ENCODE measurements at regions not wholly inside any gene's neighbourhood (a gene's known extent, or its start where the extent isn't known, plus 50 kb on each side); places are given as distances from the start of the nearest gene placed in this dataset.
A peak's percentile ranks its signal among the peaks of the same experiment; 100 is the strongest.
"Not testable (repeated sequence)": the region's sequence is repeated elsewhere in the genome, so short reads cannot be mapped to it uniquely, and the experiment has no call there.

DNA sequence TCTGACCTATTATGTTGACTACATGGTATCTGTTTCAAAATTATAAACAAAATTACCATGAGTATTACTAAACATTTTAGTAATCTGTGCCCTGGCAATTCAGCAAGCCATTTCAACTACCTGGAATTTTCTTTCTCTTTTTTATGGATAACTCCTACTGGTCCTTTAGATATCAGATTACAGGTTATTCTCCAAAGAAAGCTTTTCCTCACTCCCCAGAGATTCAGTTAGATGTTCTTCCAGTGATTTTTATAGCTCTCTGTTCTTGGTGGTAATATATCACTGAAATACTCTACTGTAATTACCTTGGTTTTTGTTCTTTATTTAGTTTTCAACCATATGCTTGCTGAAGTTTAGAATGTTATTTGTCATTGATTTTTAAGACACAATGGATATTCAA is 930.2 kb upstream of the FOXG1 start:
- DNase-seq, result no peak

DNA sequence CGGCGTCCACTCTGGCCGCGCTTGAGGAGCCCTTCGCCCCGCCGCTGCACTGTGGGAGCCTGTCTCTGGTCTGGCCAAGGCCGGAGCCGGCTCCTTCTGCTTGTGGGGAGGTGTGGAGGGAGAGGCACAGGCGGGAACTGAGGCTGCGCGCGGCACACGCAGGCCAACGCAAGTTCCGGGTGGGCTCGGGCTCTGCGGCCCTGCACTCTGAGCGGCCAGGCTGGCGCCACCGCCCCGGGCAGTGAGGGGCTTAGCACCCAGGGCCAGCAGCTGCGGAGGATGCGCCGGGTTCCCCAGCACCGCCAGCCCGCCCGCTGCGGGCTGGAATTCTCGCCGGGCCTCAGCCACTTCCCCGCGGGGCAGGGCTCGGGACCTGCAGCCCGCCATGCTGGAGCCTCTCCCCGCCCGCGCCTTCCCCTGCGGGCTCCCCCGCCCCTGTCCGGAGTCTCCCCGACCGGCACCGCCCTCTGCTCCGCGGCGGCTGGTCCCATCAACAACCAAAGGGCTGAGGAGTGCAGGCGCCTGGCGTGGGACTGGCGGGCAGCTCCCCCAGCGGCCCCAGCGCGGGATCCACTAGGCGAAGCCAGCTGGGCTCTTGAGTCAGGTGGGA is 921.2 kb upstream of the FOXG1 start:
- DNase-seq, result no peak

DNA sequence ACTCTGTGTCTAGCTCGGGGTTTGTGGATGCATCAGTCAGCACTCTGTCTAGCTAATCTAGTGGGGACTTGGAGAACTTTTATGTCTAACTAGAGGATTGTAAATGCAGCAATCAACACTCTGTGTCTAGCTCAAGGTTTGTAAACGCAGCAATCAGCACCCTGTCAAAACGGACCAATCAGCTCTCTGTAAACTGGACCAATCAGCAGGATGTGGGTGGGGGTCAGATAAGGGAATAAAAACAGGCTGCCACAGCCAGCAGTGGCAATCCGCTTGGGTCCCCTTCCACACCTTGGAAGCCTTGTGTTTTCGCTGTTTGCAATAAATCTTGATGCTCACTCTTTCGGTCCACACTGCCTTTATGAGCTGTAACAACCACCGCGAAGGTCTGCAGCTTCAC is 920.7 kb upstream of the FOXG1 start:
- DNase-seq, result no peak

DNA sequence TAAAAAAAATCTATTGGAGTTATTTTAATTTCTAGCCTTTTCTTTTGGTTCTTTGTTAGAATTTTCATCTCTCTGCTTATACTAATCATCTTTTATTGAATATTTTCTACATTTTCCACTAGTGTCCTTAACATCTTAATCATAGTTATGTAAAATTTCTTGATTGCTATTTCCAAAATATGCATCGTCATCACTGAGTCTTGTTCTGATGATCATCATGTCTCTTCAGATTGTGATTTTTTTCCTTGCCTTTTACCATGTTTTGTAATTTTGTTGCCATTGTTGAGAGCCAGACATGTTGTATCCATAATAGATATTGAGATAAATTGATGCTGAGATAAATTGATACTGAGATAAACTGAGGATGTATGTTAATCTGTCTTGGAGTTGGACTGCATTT is 919.1 kb upstream of the FOXG1 start:
- not testable (repeated sequence) for DNase-seq

DNA sequence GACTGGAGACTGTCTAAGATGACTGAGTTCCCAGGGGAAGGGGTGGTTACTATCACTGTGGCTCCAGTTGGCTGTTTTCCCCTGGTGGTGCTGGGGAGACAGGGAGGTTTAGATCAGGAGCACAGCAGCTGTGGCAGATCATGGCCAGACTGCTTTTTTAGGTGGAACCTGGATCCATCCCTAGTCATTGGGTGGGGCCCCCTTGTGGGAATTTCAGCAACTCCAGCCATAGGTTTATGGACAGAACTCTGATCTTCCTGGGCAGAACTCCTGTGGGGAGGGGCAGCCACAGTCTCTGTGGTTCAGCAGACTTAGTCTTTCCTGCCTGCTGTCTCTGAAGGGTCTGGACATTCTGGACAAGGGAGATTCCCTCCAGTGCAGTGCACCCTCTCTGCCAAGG is 917.4 kb upstream of the FOXG1 start:
- not testable (repeated sequence) for DNase-seq

DNA sequence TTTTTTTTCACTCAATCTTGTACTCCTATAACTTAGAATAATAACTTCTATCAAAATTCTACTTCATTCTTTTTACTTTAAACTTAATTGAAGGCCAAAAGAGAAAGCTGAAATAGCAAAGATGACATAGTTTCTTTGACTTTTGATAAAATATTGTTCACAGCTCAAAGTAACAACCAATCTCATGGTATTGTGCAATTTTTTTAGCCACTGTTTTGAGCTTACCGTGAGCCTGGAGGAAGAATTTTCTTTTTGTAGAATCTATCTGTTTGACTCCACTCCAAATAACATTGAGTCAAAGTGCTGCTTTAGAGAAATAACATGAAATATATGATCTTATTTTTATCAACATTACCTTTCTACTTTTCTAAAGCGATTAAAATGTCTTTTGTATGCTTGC is 903.9 kb upstream of the FOXG1 start:
- no peak for DNase-seq

DNA sequence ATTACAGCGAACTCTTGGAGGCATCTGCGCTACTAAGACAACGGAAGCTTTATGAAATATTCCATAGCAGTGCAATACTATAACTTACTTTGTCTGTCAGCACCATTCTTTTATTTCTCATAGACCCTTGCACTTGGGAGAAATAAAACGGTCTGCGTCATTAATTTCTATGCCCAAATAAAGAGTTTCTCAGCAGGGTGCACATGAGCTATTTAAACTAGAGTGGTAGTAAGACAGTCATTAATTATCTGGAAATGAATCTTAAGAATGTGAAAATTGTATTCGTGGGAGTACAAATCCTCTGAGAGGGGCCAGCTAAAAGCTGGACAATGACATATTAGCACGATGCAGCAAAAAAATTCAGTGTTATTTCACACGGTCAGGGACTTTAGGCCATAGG is 903.4 kb upstream of the FOXG1 start:
- no peak for DNase-seq

DNA sequence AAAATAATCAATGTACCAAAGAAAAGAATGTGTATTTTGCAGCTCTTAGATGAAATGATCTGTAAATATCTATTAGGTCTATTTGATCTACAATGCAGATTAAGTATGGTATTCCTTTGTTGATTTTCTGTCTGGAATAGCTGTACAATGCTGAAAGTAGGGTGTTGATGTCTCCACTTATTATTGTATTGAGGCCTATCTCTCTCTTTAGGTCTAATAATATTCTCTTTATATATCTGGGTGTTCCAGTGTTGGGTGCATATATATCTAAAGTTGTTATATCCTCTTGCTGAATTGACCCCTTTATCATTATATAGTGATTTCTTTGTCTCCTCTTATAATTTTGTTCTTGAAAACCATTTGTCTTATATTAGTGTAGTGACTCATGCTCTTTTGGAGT is 885.5 kb upstream of the FOXG1 start:
- DNase-seq, result no peak

DNA sequence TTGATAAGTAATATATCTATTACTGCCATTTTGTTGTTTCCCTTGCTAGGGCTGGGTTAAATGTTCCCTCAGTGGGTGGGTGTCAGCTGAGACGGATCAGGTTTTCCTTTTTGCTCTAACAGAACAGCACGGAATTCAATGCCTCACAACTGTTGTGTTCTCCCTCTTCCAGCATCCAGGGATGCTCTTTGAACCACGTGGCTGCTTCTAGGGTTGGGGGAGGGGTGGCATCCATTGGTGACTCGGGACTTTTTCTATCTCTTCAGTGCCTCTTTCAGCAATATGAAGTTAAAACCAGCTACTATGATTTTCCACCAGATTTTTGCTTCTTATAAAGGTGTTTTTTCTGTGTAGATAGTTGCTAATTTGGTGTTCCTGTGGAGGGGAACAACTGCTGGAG is 884.9 kb upstream of the FOXG1 start:
- DNase-seq, result no peak

DNA sequence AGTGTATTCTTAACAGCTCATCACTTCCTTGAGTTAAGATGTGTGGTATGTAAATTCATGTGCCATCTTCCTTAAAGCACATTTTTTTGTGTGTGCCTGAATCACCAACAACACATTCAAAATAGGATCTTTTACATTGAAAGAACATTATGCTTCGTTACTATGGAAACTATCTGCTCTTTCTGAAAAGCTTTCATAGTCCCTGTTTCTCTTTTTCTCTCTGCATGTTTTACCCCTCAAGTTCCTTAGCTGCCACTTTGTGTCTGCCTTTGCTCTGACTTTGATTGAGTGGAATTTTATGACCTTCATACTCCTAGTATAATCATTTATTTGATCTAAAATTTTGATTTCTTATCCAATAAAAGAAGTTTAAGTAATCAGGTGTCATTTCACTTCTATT is 880.3 kb upstream of the FOXG1 start:
- DNase-seq, result no peak

DNA sequence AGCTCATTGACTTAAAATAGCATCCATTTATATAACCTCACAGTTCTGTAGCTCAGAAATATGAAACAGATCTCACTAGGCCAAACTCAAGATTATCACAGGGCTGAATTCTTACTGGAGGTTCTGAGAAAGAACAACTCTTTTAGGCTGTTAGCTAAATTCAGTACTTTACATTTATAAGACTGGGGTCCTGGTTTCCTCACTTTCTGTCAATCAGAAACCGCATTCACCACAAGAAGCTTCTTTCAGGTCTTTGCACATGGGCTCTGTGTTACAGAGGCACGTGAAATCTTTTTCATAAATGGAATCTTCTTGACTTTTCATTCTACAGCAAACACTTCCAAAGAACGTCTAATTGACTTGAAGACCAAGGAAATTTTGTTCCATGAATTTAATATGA is 876.3 kb upstream of the FOXG1 start:
- DNase-seq, result no peak

DNA sequence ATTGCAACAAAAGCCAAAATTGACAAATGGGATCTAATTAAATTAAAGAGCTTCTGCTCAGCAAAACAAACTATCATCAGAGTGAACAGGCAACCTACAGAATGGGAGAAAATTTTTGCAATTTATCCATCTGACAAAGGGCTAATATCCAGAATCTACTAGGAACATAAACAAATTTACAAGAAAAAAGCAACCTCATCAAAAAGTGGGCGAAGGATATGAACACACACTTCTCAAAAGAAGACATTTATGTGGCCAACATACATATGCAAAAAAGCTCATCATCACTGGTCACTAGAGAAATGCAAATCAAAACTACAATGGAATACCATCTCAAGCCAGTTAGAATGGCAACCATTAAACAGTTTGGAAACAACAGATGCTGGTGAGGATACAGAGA is 858.1 kb upstream of the FOXG1 start:
- DNase-seq, result not testable (repeated sequence)

DNA sequence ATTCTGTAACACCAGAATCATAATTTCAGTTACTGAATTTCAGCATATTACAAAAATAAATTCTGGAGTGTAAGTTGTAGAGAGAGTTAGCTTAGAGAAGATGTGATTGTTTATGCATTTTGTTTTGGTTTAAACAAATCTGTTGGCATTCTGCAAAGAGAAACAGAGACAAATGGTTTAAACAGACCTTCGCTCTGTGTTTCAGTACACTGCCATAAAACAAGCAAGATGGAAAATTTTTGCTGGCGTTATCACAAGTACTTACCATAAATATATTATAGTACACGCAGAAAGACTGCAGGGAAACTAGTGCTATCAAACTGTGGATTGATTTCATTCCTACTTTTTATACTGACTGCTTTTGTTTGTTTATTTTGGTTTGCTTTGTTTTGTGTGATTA is 850.3 kb upstream of the FOXG1 start:
- no peak for DNase-seq

DNA sequence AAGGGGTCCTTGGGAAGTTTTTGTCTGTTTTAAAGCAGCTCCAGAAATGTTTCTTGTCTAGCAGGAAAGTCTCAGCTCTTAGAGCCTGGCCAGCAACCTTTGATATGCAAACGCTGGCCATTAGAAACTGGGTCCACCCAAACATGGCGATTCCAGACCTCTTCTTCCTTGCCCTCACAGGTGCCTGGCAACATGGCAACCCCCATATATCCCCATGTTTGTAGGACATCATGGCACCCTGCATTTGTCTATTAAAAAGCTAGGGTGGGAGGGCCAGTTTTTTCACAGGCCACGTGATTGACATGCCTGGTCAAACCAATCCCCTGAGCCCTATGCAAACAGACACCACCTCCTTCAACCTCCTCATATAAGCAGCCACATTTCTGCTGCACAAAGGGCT is 848.7 kb upstream of the FOXG1 start:
- DNase-seq, result no peak

DNA sequence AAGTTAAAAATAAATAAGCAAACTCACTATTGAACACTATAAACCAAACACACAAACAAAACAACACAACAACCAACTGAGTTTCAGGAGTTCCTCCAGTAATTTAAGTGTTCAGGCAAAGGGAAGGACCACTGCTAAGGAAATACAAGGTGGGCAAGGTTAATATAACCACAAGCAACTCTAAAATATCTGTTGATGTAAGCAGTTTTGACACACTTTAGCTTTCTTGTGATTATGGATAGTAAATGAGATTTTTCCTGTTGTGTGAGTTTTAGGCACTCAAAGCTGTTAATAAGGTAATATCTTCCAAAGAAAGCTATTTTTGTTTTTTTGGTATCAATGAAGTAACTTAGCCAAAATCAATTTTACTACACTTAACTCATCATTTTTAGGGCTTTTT is 839.1 kb upstream of the FOXG1 start:
- DNase-seq, result no peak

DNA sequence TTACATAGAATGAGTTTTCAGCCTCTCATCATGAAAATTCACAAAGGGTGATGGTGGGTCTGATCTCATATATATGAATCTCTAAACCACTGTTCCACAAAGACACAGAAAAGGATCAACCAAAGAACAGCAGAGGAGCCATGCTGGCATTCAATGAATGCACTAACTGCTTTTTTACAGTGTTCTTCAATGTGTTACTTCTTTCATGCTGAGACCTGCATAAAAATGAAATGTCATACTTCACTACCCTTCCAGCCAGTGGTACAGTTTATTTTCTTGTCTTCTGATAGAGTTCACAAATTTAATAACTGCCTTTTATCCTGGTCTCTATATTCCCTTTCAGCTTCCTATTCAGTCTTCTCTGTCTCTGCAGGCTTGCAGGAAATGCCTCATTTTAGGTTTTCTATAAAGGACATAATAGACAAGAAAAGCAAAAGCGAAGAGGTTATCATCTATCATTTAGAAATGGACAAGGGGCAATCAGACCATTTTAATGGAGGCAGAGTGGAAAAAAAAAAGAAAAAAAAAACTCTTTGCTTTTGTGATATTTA is 836.7 kb upstream of the FOXG1 start:
- DNase-seq, result no peak

DNA sequence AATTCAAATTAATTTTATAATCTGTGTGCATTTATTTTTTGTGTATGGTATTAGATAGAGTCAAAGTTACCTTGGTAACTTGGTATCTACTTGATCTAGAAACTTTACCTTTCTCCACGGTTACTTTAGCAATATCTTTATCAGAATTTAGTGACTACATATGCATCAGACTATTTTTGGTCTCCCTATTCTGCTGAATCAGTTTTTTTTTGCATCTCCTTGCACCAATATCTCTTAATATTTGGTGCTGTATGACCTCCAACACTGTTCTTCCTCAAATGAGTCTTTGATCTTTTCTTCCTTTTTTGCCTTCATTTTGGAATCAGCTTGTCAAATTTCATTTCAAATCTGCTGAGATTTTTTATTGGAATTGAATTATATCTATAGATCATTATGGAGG is 828.2 kb upstream of the FOXG1 start:
- no peak for DNase-seq

DNA sequence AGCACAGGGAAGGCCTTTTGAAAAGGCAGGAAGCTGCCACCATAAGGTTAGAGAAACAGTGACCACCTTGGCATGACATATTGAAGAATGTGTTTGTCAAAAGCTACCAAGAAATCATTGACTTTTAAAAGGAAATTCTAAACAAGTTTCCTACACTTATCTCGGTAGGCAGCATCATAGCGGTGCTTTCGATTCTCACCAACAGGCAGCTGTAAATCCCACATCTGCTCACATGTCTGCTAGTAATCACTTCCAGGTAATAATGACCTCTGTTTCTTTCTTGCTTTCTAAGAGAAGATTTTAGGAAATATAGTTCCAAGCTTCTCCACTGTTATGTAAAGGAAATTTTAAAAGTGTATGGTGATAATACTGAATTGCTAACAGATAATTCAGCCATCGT is 821.1 kb upstream of the FOXG1 start:
- no peak for DNase-seq

DNA sequence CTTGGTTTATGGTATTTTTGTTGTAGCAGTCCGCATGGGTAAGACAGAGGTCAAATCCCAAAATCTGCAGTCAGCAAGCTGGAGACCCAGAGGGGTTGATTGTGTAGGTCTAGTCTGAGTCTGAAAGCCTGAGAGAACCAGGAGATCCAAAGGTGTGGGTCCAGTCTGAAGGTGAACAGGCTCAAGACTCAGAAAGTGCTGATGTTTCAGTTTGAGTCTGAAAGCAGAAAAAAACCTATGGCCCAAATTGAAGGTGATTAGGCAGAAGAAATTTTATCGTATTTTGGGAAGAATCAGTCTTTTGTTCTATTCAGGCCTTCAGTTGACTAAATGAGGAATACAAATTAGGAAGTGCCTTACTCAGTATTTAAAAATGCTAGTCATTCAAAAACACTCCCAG is 807.8 kb upstream of the FOXG1 start:
- no peak for DNase-seq

DNA sequence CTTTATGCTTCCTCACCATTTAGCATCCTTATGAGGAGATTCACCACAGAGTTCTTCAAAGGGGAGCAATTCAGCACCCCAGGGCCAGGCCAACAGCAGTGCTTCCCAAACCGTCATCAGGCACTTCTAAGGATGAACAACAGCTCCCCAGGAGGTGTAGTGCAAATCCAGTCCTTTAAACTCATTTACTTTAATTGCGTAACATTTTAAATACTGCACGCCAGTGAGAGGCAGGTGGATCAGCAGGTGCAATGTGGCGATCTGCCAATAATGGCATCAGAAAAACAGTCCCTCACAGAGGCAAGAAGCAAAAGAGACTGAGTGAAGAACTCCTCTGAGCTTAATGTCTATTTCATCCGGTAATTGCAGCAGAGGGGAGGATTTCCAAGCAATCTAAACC is 770.9 kb upstream of the FOXG1 start:
- DNase-seq, result peak; percentile 98

DNA sequence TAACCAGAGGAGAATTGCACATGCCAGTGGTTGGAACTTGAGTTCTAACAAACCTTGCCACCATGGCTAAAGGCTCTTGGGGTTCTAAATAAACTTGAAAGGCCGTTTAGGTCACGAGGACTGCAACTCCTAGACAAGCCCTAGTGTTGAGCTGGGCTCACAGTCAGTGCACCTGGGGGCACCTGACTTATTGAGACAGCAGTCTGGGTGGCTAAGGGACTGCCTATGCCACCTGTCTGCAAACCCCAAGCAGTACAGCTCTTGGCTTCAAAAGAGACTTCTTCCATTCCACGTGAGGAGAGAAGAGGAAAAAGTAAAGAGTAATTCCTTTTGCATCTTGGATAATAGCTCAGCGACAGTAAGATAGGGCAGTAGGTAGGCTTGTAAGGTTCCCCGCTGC is 765.6 kb upstream of the FOXG1 start:
- no peak for DNase-seq

DNA sequence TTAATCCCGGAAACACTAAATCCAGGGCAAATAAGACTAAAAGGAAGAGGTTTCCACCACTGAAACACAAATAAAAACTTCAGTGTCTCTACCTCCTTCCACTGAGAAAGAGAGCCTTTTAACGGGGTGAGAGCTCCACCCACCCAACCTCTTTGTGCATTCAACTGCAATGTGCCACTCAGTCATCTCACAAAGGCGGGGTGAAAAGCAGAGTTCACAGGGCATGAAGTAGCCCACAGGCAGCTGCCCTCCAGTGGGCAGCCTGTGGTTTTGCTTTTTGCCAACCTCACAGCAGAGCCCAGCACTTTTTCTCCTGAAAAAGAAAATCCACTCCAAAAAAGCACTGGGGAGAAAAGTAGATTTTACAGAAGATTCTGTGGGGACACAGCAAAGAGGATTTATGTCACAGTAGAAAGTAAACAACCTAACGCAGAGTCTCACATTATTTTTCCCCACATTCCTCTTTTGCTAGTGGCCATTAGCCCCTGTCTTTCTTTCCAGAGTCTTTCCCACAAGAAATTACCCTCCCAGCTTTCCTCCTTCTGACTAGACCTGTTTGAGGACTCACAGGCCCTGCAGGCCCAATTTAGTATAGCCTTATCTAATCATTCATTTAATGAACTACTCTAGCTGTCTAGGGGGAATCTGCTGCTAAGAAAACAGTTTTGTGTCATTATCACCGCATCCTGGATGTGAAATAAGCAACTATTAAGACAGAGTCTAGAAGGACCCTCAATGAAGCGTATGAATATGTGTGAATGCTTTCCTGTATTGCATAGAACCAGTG is 753.8 kb upstream of the FOXG1 start:
- DNase-seq, result no peak

DNA sequence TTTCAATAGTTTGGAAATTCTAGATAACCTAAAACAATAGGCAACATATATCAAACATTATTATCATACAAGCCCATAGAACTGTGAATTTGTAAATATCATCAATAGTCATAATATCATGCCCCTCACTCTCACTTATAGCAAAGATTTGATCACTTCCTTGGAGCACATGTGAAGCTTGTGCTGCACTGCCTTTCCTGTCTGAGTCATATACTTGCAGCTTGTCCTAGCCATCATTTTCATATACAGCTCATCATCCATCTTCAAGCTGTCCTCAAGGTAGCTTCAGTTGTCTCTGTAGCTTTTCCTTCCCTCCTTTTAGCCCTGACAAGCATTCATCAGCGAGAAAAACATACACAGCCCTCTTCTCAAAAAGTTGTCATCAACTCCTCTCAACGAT is 746.5 kb upstream of the FOXG1 start:
- DNase-seq, result no peak

DNA sequence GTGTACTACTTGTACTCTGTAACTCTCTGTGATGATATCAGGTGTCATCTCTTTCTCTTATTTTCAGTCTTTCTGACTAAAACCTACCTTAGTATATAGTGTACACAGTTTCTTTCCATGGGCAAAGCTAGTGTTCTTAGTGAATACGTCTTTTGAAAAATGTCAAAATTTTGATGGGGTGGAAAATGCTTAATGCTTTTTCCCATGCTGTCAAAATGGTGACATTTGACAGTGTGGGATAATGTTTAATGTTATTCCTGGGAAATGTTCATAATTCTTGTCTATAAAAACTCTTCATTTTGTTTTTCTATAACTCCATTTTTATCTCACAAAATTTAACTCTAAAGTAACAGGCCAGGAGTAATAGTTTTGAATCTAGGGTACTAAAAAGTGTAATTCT is 742.7 kb upstream of the FOXG1 start:
- DNase-seq, result no peak

DNA sequence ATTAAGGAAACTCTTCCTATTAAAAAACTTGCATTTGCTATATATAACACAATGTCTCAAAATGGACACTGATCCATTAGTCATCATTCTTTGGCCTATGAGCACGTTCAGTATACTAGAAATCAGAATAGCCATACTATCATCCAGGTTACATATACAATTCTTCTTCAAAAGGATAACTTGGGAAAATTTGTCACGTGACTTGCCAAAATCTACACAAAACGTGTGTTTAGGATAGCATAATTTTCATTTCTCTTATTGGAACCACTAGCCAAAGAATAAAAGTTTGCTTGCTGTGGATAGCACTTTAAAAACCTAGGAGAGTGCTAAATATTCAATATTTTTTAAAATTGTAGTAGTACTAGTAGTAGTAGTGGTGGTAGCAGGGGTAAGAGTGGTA is 714.3 kb upstream of the FOXG1 start:
- no peak for DNase-seq

Measured in DMS79 (cell line).